MG63 (cell line): ENCODE measurements at regions not wholly inside any gene's neighbourhood (a gene's known extent, or its start where the extent isn't known, plus 50 kb on each side); places are given as distances from the start of the nearest gene placed in this dataset.

ENCODE experiments used
- DNase-seq: peaks from one replicate; pipeline ENCODE4 v3.0.0-alpha.2; 2020
- H3K27me3 ChIP-seq: fragments of 250-450 bp; sonication (Bioruptor Pico); 2 replicates; pipeline ENCODE4 v1.5.1; 2020; ENCODE audit warnings: mild to moderate bottlenecking, moderate library complexity
- H3K36me3 ChIP-seq: fragments of 250-450 bp; sonication (Bioruptor Pico); 2 replicates; pipeline ENCODE4 v1.5.1; 2020; ENCODE audit warnings: mild to moderate bottlenecking, moderate library complexity
- H3K4me3 ChIP-seq: fragments of 250-450 bp; sonication (Bioruptor Pico); 2 replicates; pipeline ENCODE4 v1.5.1; 2020; ENCODE audit warnings: mild to moderate bottlenecking, moderate library complexity
- H3K9me3 ChIP-seq: fragments of 250-450 bp; sonication (Bioruptor Pico); 2 replicates; pipeline ENCODE4 v1.5.1; 2020; ENCODE audit warnings: mild to moderate bottlenecking, moderate library complexity

DNA sequence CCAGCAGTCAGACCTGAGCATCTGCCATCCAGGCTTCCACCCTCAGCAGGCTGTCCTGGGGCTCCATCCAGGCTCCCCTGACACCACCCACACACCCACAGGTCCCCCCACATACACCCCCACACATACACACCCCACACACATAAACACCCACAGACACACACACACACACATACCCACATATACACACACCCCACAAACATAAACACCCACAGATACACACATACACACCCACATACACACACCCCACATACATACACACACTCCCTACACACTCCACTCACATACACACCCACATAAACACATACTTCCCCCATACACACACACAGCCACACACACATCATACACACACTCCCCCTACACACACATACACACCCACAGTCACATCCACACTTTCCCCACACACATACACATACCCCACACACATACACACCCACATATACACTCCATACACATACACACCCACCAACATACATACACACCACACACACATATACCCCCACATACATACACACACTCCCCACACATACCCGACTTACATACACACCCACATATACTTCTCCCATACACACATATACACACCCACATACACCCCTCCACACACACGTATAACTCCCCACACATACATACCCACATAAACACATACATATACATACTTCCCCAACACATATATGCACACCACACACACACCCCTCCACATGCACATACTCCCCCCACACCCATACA, 183.3 kb upstream of the ETAA1 start:
- no peaks in the 10 kb centered on the region for H3K36me3 ChIP-seq
- no peak overlapping the region for H3K4me3 ChIP-seq
- no peak for DNase-seq
- no peaks in the 10 kb centered on the region for H3K27me3 ChIP-seq
- H3K9me3 ChIP-seq = no peaks in the 10 kb centered on the region

DNA sequence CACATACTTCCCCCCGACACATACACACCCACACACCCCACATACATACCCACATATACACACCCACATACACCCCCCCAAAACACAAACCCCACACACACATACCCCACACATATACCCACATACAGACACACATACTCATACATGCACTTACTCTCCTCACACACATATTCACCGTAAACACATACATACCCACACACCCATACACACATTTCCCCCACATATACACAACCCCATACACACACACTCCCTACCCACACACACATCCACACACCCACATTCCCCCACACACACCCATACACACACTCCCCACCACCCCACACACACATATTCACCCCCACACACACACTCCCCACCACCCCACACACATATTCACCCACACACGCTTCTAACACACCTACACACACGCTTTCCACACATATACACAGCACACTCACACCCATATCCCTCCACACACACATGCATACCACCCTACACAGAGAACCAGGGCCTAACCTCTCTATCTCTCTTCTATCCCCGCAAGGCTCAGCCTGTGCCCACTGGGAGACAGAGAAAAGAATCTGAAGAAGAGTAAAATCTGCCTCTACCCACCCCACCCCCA, 182.4 kb upstream of the ETAA1 start:
- Histone ChIP-seq H3K9me3 (no peaks in the 10 kb centered on the region), H3K4me3 (no peak overlapping the region), H3K36me3 (no peaks in the 10 kb centered on the region), H3K27me3 (no peaks in the 10 kb centered on the region)
- no peak for DNase-seq

DNA sequence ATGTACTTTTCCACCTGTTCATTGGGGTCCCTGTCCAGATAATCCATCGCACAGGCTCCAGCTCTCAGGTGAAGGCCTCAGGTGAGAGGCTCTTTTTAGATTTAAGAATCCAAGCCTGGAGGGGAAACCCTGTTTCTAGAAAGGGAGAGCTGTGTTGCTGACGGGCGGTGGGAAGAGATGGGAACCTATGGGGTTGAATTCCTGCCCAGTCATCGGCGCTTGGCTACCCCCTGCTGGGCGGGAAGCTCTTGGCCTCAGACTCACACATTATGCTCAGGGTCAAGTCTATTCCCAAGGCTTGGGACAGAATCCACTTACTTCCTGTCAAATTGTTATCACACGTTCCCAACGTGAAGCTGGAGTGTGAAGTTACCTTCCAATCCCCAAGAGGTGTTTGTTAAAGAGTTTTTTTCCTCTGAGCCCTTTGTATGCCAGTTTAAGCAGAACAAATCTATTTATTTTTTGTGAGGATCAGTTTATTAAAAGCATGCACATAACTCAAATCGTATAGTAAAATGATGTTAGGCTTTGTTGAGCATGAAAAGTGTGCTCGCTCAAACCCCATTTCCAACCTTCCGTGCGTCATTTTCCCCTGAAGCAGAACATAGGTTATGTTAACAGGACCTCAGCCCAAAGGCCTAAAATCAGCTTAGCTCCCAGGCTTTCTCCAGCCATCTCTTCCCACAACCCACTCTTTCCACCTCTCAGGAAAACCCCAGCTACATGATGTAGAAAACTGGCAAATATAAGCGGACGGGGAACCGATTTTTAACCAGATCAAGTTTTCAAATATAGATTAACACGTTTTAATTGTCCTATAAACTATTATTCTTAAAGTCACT, 181.7 kb upstream of the ETAA1 start:
- no peak for DNase-seq
- H3K27me3 ChIP-seq = no peaks in the 10 kb centered on the region
- no peaks in the 10 kb centered on the region for H3K36me3 ChIP-seq
- H3K9me3 ChIP-seq = no peaks in the 10 kb centered on the region
- no peak overlapping the region for H3K4me3 ChIP-seq

DNA sequence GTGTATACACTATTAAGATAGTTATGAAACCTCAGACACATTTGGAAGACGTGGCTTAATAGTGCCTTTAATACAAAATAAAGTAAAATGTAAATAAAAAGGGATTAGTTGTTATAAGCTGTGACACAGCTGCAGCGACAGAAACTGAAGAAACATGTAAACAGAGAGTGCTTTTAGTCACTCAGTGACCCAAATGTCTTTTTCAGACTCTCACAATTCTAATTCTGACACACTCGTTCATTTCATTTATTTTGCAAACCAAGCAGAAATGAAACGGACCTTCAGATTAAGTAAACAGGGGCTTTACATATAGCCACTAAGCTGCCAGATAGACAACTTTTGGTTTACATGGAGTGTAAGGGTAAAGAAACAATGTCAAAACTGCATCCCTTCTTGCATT, 181.0 kb upstream of the ETAA1 start:
- no peak for DNase-seq
- no peaks in the 10 kb centered on the region for H3K9me3 ChIP-seq
- H3K27me3 ChIP-seq = no peaks in the 10 kb centered on the region
- no peaks in the 10 kb centered on the region for H3K36me3 ChIP-seq
- H3K4me3 ChIP-seq = no peak overlapping the region

DNA sequence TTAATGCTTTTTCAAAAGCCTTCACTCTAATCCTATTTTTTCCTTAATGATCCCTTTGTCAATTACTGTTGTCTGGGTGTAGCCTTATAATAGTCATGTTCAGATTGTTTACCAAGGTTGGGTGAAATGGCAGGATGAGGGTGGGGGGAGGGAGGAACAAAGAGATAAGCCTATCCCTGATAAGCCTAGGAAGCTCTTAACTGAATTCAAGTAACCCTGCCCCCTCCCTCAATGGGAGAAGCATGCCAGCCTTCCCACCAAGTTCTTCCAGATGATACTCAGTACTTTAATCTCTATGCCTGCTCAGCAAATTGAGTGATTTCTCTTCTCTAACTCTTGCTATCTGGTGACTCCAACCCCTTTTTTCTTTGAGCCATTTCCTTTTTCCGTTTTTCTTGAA, 180.3 kb upstream of the ETAA1 start:
- no peaks in the 10 kb centered on the region for H3K36me3 ChIP-seq
- no peak for DNase-seq
- H3K9me3 ChIP-seq = no peaks in the 10 kb centered on the region
- no peaks in the 10 kb centered on the region for H3K27me3 ChIP-seq
- H3K4me3 ChIP-seq = no peak overlapping the region

DNA sequence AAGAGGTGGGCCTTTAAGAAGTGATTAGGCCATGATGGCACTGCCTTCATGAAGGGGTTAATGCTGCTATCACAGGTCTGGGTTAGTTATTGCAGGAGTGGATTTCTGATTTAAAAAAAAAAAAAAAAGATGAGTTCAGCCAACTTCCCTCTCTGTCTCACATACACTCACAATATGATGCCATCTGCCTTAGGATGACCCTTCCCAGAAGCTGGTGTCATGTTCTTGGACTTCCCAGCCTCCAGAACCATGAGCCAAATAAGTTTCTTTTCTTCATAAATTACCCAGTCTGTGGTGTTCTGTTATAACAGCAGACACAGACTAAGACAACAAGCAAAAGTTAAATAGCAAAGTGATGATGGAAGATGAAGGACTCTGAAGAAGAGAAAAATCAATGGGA, 179.7 kb upstream of the ETAA1 start:
- no peaks in the 10 kb centered on the region for H3K36me3 ChIP-seq
- no peaks in the 10 kb centered on the region for H3K9me3 ChIP-seq
- H3K4me3 ChIP-seq = no peak overlapping the region
- no peak for DNase-seq
- H3K27me3 ChIP-seq = no peaks in the 10 kb centered on the region

DNA sequence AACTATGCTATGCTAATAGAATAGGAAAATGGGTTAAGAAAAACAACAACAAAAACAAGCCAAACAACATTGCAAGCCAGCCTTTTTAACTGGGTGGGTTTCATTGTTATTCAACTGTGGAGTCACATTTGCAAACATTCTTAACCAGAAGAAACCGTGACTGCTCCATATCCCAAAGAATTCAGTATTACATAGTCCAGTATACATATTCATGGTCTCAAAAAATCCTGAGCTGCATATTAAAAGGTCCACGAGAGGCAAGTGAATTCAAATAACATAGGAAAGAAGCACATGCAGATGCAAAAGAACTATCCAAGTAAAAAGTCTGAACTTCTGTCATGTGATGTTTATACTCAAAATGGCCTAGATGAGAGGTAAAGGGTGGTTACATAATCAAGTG, 179.1 kb upstream of the ETAA1 start:
- H3K4me3 ChIP-seq = no peak overlapping the region
- no peaks in the 10 kb centered on the region for H3K36me3 ChIP-seq
- H3K9me3 ChIP-seq = no peaks in the 10 kb centered on the region
- H3K27me3 ChIP-seq = no peaks in the 10 kb centered on the region
- DNase-seq = no peak

DNA sequence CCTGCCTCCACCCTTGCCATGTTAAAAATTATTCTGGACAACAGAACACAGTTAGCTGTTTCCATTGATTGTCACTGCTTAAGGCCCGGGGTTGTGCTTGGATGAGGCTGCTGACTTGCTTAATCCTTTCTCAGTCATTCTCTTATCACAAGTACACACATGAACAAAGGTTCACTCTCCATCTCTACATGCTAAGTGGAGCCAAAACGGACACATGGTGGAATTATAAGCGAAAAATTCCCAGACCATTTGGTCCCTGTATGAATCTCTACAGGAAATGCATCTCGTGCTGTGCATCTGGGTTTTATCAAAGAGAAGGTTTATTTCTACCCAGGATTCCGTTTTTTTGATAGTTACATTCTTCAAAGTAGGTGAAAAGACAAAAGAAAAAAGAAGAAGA, 177.5 kb upstream of the ETAA1 start:
- Histone ChIP-seq H3K9me3 (no peaks in the 10 kb centered on the region), H3K4me3 (no peak overlapping the region), H3K27me3 (no peaks in the 10 kb centered on the region), H3K36me3 (no peaks in the 10 kb centered on the region)
- no peak for DNase-seq

DNA sequence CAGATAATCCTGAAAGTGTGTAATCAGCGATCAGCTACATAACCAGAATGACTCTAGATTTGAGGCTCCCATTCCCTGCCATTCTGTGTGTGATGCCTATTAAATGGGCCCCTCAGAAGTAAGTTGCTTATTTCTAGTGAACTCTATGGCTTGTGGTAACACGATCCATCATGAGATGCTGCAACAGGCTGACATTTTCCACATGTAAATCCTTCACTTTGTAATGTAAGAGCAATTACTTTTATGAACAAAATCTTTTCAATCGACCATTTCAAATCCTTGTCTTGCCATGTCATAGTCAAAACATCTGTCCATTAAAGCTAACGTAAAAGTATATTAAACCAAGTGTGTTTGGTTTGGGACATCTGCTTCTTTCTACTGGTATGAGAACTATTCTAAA, 175.9 kb upstream of the ETAA1 start:
- no peaks in the 10 kb centered on the region for H3K27me3 ChIP-seq
- no peak overlapping the region for H3K4me3 ChIP-seq
- H3K9me3 ChIP-seq = no peaks in the 10 kb centered on the region
- DNase-seq = no peak
- H3K36me3 ChIP-seq = no peaks in the 10 kb centered on the region

DNA sequence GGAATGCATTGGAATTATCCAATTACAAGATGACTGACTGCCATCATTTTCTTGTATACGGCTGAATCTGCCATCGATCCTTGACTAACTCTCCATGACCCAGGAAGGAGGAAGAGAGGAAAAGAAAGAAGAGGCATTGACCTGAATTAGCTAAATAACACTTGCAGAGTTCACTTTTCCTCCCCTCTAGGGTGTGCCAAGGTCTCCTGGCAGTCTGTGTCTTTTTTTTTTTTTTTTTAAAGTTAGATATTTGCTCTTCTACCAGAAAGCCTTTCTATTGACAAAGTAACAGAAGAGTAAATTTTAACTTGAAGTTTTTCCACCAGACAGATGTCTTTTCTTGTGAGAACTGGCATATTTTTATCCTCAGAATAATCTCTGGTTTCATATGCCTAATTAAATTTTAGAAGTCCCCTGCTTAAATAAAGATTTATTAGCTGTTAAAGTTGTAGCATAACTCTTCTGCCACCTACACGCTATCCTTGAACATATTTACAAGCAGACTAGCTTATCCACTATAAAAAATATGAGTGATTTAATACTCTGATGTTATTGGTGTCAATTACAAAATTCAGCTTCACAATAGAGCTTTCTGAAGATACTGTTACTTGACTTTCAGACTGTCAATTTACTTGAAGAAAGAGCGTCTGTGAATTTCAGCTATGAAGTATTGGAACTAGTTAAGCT, 171.7 kb upstream of the ETAA1 start:
- no peak for DNase-seq
- H3K9me3 ChIP-seq = no peaks in the 10 kb centered on the region
- no peaks in the 10 kb centered on the region for H3K27me3 ChIP-seq
- H3K4me3 ChIP-seq = no peak overlapping the region
- H3K36me3 ChIP-seq = no peaks in the 10 kb centered on the region

DNA sequence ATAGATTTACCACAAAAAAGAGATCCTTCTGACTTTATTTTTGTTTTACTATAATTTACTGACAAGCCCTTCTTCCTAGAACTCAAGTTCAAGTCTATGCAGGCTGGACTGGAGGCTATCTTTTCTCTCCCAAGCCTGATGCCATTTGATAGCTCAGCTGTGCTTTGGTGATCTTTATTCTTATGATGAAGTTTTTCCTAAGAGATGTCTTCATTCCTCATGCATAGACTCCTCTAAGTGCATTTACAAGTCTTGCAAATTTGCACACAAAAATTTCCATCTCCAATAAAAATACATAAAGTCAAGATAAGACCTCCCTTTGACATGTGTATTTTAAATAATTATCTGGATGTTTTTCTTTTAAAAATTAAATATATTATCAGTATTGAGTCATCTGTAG, 167.4 kb upstream of the ETAA1 start:
- Histone ChIP-seq H3K27me3 (no peaks in the 10 kb centered on the region), H3K4me3 (no peak overlapping the region), H3K36me3 (no peaks in the 10 kb centered on the region), H3K9me3 (no peaks in the 10 kb centered on the region)
- no peak for DNase-seq

DNA sequence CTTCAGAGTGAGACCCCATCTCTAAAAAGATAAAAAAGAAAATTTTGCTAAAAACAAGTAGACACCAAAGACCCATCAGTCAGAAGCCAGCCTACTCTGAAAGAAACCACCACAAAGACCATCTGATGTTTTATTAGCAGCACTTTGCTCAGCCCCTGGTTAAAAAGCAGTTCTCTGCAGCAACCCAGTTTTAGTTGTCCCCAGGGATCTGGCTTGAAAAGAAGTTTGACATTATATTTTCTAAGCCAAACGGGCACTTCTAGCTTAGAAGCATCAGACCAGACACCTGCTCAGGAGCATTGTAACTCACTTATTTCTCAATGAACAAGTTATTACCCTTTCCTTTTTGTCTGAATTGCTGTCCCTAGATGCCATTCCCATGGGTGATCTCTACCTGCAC, 164.2 kb upstream of the ETAA1 start:
- DNase-seq = no peak
- Histone ChIP-seq H3K36me3 (no peaks in the 10 kb centered on the region), H3K4me3 (no peak overlapping the region), H3K27me3 (no peaks in the 10 kb centered on the region), H3K9me3 (no peaks in the 10 kb centered on the region)

DNA sequence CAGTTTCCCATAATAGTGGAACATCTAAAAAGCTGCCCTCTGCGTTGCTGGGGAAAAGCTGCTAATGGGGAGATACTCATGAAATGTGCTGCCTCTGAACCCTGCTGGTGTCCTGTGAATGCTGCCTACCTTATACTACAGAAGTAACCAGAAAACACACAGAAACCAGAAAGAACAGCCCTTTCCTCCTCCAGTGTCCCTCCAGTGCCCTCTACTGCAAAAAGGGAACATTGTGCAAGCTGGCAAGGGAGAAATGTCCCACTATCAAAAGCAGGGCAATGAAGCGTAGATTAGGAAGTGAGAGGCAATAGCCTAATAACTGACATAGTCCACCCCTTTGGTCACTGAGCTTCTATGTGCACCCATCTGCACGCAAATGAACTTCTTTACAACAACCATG, 162.7 kb upstream of the ETAA1 start:
- DNase-seq = no peak
- no peaks in the 10 kb centered on the region for H3K36me3 ChIP-seq

DNA sequence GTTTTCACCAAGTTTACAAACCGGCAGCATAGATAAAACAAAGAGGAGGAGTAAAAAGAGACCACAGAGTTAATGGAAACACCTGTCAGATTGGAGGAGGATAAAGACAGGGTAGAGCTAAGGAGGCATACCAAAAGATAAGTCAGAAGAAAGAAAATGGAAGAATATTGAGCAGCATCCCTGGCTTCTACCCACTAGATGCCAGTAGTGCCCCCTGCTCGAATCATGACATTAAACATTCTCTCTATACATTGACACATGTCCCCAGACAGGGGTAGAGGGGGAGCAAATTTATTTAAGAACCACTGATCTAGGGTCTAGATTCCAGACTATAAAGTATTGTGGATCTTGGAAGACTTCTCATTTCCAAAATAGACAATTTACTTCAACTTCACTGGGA, 159.8 kb upstream of the ETAA1 start:
- H3K27me3 ChIP-seq = no peaks in the 10 kb centered on the region
- DNase-seq = no peak
- no peaks in the 10 kb centered on the region for H3K36me3 ChIP-seq
- no peaks in the 10 kb centered on the region for H3K9me3 ChIP-seq
- H3K4me3 ChIP-seq = no peak overlapping the region

More for the DNA sequence above, 162.7 kb upstream of the ETAA1 start:
- H3K27me3 ChIP-seq = no peaks in the 10 kb centered on the region
- H3K9me3 ChIP-seq = no peaks in the 10 kb centered on the region
- no peak overlapping the region for H3K4me3 ChIP-seq

DNA sequence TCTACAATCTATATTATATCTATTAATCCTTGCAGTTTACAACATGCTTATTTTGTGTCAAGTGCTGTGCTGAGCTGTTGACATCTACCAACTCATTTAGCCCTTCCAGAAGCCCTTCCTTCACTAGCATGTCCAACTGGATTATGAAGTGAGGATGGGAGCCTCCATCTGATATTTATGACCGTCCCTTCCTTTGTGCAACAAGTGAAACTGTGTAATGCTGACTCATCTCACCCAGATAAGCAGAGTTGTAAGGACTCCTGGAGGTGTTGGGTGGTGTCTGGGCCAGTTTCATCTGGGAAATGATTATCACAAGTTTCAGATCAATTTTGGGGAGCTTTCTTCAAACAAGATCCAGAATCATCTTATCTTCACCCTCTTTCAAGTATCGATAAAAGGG, 156.6 kb upstream of the ETAA1 start:
- no peaks in the 10 kb centered on the region for H3K27me3 ChIP-seq
- DNase-seq = no peak
- H3K9me3 ChIP-seq = no peaks in the 10 kb centered on the region
- H3K4me3 ChIP-seq = no peak overlapping the region
- no peaks in the 10 kb centered on the region for H3K36me3 ChIP-seq

DNA sequence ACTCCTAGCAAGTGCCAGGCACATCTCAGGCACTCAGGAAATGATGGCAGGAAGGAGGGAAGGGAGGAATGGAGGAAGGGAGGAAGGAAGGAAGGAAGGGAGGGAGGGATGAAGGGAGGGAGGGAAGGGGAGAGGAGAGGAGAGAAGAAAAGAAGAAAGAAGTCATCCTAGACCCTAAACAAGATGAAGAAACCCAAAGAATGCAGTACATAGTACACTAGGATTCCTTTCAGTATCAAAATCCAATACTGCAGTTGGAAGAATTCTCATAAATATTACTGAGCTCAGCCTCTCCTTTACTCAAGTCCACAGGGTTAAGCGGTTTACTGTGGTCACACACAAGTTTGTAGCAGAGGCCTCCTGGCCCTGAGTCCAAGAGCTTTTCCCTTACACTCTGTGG, 155.7 kb upstream of the ETAA1 start:
- DNase-seq = no peak

DNA sequence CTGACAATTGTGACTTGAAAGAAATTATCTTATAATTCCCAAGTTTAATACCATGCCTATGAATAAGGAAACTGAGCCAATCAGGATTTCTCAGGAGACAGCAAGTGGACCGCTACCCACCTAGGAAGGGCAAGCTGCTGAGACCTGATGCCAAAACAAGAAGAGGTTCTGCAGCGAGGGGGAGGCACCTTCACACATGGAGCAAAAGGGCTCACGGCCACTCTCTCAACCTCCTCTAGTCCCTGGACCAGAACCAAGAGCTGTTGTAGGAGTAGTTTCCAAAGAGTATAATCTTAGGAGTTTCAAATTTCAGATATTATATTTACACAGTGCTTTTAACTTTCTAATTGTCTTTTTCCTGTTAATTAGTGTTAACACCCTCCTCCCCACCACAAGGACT, 154.7 kb upstream of the ETAA1 start:
- DNase-seq = no peak
- Histone ChIP-seq H3K9me3 (no peaks in the 10 kb centered on the region), H3K36me3 (no peaks in the 10 kb centered on the region), H3K4me3 (no peak overlapping the region), H3K27me3 (no peaks in the 10 kb centered on the region)

More for the DNA sequence above, 155.7 kb upstream of the ETAA1 start:
- Histone ChIP-seq H3K9me3 (no peaks in the 10 kb centered on the region), H3K4me3 (no peak overlapping the region), H3K36me3 (no peaks in the 10 kb centered on the region), H3K27me3 (no peaks in the 10 kb centered on the region)
